ENCODE measurements at regions not wholly inside any gene's neighbourhood (a gene's known extent, or its start where the extent isn't known, plus 50 kb on each side); places are given as distances from the start of the nearest gene placed in this dataset.

- intact Hi-C loops (cut with DNase I; ENCODE audit: low total_unique reads), result no loop called here
These were observed 54.7 kb upstream of the CMC1 start for GRCh38 chr3:28186748-28187147.

GRCh38 chr3:28188686-28189085, 52.7 kb upstream of the CMC1 start:
- no peak for DNase-seq
- Histone ChIP-seq H3K27me3 (no peaks in the 10 kb centered on the region), H3K9me3 (no peaks in the 10 kb centered on the region), H3K27ac (no peak overlapping the region), H3K4me1 (no peaks in the 10 kb centered on the region), H3K4me3 (no peak overlapping the region), H3K36me3 (no peaks in the 10 kb centered on the region)
- TF ChIP-seq CTCF (IDR thresholded peaks at IDR 0.05) (no peak), POLR2A (IDR thresholded peaks at IDR 0.05) (no peak), POLR2AphosphoS5 (IDR thresholded peaks at IDR 0.05) (no peak), EP300 (IDR thresholded peaks at IDR 0.05) (no peak)
- intact Hi-C loops (cut with DNase I; ENCODE audit: low total_unique reads), result no loop called here
- WGBS, 5 donors, result 93 to 94% (median 93%) methylated on average over 2 of the region's 2 CpGs

More at GRCh38 chr3:28186748-28187147, 54.7 kb upstream of the CMC1 start:
- H3K27ac ChIP-seq, result no peak overlapping the region
- TF ChIP-seq POLR2A (IDR thresholded peaks at IDR 0.05), result no peak
- TF ChIP-seq CTCF (IDR thresholded peaks at IDR 0.05), result no peak
- TF ChIP-seq POLR2AphosphoS5 (IDR thresholded peaks at IDR 0.05), result no peak
- TF ChIP-seq EP300 (IDR thresholded peaks at IDR 0.05), result no peak
- H3K4me3 ChIP-seq, result no peak overlapping the region
- no peaks in the 10 kb centered on the region for H3K9me3 ChIP-seq
- no peaks in the 10 kb centered on the region for H3K36me3 ChIP-seq
- H3K4me1 ChIP-seq, result no peaks in the 10 kb centered on the region
- no peaks in the 10 kb centered on the region for H3K27me3 ChIP-seq
- no peak for DNase-seq

- no peaks in the 10 kb centered on the region for H3K27me3 ChIP-seq
- intact Hi-C loops (cut with DNase I; ENCODE audit: low total_unique reads), result no loop called here
- no peak overlapping the region for H3K4me3 ChIP-seq
- DNase-seq, result no peak
- no peaks in the 10 kb centered on the region for H3K9me3 ChIP-seq
- WGBS, 5 donors, result 92 to 97% (median 94%) methylated on average over 2 of the region's 2 CpGs
- no peak overlapping the region for H3K27ac ChIP-seq
- H3K36me3 ChIP-seq, result no peaks in the 10 kb centered on the region
- H3K4me1 ChIP-seq, result no peaks in the 10 kb centered on the region
- TF ChIP-seq POLR2A (IDR thresholded peaks at IDR 0.05), result no peak
- TF ChIP-seq POLR2AphosphoS5 (IDR thresholded peaks at IDR 0.05), result no peak
- no peak for TF ChIP-seq EP300 (IDR thresholded peaks at IDR 0.05)
- TF ChIP-seq CTCF (IDR thresholded peaks at IDR 0.05), result no peak
These were observed 50.1 kb upstream of the CMC1 start for GRCh38 chr3:28191363-28191762.
